ENCODE measurements at regions not wholly inside any gene's neighbourhood (a gene's known extent, or its start where the extent isn't known, plus 50 kb on each side); places are given as distances from the start of the nearest gene placed in this dataset.

- DNase-seq, result no peak
Measured at GRCh38 chr2:173830170-173830569, 135.0 kb downstream of the SP3 start.

GRCh38 chr2:173831312-173832229 lies 133.6 kb downstream of the SP3 start:
- DNase-seq, result no peak

- no peak for DNase-seq
Measured at GRCh38 chr2:173834141-173834540, 131.0 kb downstream of the SP3 start.

DNA sequence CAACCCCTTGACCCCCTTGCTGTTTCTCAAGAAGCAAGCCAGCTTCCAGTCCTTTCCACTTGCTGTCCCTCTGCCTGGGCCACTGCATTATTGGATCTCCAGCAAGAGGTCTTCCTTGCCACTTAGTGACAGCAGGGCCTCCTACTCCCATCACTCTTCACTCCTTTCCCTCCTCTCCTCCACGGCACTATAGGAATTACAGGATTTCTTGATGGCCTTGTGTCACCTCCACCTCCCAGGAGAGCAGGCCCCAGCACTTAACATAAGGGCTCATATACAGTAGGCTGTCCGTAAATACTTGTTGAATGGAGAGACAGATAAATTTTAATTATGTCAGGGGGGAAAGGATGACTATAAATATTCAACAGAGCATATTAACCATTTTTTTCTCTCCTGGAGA lies 129.4 kb downstream of the SP3 start:
- no peak for DNase-seq

DNA sequence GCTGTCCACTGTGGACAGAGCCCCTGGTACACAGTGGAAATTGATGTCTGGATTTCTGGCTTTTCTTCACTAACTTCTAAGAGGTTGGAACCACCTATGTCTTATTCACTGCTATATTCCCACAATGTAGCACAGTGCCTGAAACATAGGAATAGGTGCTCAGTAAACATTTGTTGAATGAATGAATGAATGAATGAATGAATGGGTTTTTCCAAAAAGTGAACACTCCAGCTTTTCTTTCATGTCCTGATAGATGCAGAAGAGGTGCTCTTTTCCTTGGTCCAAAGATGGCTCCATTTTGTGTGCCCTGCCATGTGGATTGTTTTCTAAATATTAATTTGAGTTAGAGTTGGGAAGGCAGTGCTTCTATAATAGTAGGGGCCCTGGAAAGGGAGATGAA lies 124.1 kb downstream of the SP3 start:
- no peak for DNase-seq

GRCh38 chr2:173843526-173843925 lies 121.6 kb downstream of the SP3 start:
- DNase-seq, result no peak

DNA sequence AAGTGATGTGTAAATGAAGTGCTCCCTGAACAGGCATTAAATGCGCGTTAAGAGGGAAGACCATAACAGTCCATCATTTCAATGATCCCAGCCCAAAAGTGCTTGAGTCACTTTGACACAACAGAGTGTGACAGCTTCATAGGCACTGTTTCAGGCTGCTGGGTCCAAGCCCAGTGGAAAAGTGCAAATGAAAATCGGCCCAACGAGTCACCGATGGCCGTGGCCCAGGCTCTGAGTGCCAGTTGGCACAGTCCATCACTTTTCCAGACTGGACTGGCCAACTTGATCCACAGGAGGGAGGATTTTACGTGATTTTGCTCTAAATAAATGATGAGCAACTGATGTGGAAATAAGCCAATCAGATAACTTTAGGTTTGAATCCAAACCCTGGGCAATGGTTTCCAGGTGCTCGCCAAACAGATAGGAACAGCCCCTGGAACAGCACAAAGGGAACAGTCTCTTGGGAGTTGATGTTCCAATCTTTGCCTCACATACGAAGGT lies 114.0 kb downstream of the SP3 start:
- no peak for DNase-seq

DNA sequence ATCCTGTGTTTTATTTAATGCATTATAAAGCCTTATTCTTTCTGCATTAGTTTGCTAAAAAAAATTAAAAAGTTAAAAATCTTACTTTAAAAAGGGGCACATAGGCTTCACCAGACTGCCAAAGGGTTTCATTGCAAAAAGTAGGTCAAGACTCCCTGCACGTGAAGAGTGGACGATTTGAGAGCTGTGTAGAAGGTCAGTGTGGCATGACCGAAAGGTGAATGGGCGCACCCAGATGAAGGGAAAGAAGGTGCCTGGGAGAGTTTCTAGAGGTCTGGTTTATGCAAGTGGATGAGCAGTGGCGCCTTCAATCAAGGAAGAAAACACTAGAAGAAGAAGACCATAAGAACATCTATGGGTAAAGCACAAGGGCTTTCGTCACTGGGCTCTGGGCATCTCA lies 111.0 kb downstream of the SP3 start:
- DNase-seq, result no peak

GRCh38 chr2:173854840-173855239 lies 110.3 kb downstream of the SP3 start:
- DNase-seq, result no peak

DNA sequence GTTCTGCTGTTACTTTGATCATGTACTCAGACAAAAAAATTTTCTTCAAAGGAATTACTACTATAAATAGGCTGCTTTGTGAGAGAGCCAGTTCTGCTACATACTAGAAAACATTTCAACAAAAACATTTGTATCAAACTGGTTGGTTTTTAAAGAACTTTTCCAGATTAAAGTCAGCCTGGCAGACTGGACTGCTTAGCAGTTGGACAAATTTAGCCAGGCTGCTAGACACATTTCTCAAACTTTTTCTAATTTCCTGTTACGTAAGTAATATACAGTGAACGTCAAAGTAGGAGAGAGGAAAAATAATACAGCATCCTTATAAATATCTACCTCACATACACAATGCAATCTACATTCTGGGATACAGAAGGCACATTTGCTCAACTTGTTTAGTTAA lies 109.5 kb downstream of the SP3 start:
- no peak for DNase-seq
